Aorta (tissue), 5 donors: ENCODE measurements at regions not wholly inside any gene's neighbourhood (a gene's known extent, or its start where the extent isn't known, plus 50 kb on each side); places are given as distances from the start of the nearest gene placed in this dataset.

Experiments
- ATAC-seq: fragments of 200-7000 bp; cut with Tn5 transposase; one replicate; pipeline ENCODE4 v1.9.1; 2022; ENCODE audit warnings: moderate library complexity; ENCODE audit not compliant: low FRiP score
- DNase-seq, 2 donors: peaks; one replicate each; pipeline ENCODE4 v3.0.0-alpha.2; 2020
- H3K27ac ChIP-seq, 2 donors: one replicate each; pipeline ENCODE4 v1.5.1; 2013; ENCODE audit warnings: low read length in 2 of 2, mild to moderate bottlenecking in 2 of 2, moderate library complexity in 2 of 2, control low read depth in 1 of 2, inconsistent platforms in 1 of 2, low read depth in 1 of 2
- H3K27me3 ChIP-seq, 2 donors: one replicate each; pipeline ENCODE4 v1.6.1; 2013; ENCODE audit warnings: control low read depth in 1 of 2, low read length in 1 of 2, mild to moderate bottlenecking in 1 of 2, moderate library complexity in 1 of 2; ENCODE audit not compliant: insufficient read depth in 2 of 2, control insufficient read depth in 1 of 2
- H3K36me3 ChIP-seq, 2 donors: one replicate each; pipeline ENCODE4 v1.6.1; 2013; ENCODE audit warnings: control low read depth in 1 of 2, low read length in 1 of 2, mild to moderate bottlenecking in 1 of 2; ENCODE audit not compliant: insufficient read depth in 2 of 2, control insufficient read depth in 1 of 2
- H3K4me1 ChIP-seq, 2 donors: one replicate each; pipeline ENCODE4 v1.6.1; 2013; ENCODE audit warnings: low read length in 2 of 2, control low read depth in 1 of 2, mild to moderate bottlenecking in 1 of 2, moderate library complexity in 1 of 2; ENCODE audit not compliant: insufficient read depth in 2 of 2, control insufficient read depth in 1 of 2
- H3K4me3 ChIP-seq, 2 donors: one replicate each; pipeline ENCODE4 v1.5.1; 2013; ENCODE audit warnings: low read length in 2 of 2, control low read depth in 1 of 2, mild to moderate bottlenecking in 1 of 2
- H3K9me3 ChIP-seq: one replicate; pipeline ENCODE4 v1.6.1; 2013; ENCODE audit warnings: mild to moderate bottlenecking, low read length; ENCODE audit not compliant: control insufficient read depth
- WGBS, 2 donors: extraction: QIAGEN DNeasy Blood & Tissue Kit; methylation state at CpG; one replicate each; pipeline ENCODE4 v1.1.7; 2013; 5-methylcytosine and 5-hydroxymethylcytosine counted together
- intact Hi-C, 2 donors: fragments of 100-400 bp; cut with DNase I; formaldehyde crosslinking; loops; one replicate each; pipeline versions ENCODE4 v1.14.2 to v1.15.0; 2022
- donor health status: healthy with polysubstance abuse.
- donor health status: Bipolar disorder and iron deficiency.
- donor health status: DM: no; HTN: no; CAD: no.
- donor health status: DM: no; HTN: no; CAD: no.
- donor health status: DM: yes; HTN: yes; CAD: no.

GRCh38 chr17:73940511-73940910 is 263.0 kb upstream of the RPL38 start:
- Histone ChIP-seq H3K36me3 (no peaks in the 10 kb centered on the region), H3K4me3 (no peak overlapping the region), H3K4me1 (no peaks in the 10 kb centered on the region), H3K27ac (no peak overlapping the region), H3K9me3 (no peaks in the 10 kb centered on the region), H3K27me3 (no peaks in the 10 kb centered on the region)
- WGBS, 2 donors, result 60 to 78% methylated on average over 3 of the region's 3 CpGs
- intact Hi-C loops, result no loop called here
- ATAC-seq, result no peak
- no peak for DNase-seq

DNA sequence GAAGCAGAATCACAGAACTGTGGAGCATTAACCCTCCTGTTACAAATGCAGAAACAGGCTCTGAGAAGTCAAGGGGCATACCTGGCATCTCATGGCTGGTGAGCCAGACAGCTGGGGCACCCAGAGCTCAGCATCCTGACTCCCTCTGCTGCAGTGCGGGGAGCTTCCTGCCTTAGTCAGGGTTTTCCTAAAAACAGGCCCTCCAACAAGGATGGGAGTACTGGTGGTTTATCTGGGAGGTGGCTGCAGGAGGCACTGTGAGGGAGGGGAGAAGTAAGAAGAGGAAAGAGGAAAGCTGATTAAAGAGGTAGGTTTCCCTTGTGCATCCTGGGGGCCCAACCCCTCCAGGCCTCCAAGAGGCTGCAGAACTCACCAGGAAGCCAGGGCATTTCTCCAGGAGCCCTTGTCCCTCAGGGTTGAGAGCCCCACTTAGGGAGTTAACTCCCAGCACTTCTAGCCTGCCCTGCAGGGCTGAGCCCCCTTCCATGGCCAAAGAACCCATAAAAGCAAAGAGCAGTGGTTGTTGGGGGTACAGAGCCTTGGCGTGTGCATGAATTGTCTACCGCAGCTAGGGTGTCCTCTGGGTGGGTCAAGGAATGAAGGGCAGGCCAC is 261.5 kb upstream of the RPL38 start:
- no peak for DNase-seq
- no peak for ATAC-seq
- 95 to 96% methylated on average over 3 of the region's 3 CpGs for WGBS, 2 donors
- H3K36me3 ChIP-seq, result no peaks in the 10 kb centered on the region
- H3K4me3 ChIP-seq, result no peak overlapping the region
- no peaks in the 10 kb centered on the region for H3K9me3 ChIP-seq
- intact Hi-C loops, result no loop called here
- H3K27ac ChIP-seq, result no peak overlapping the region
- no peaks in the 10 kb centered on the region for H3K27me3 ChIP-seq
- H3K4me1 ChIP-seq, result no peaks in the 10 kb centered on the region

GRCh38 chr17:73942703-73943415 is 260.6 kb upstream of the RPL38 start:
- no peaks in the 10 kb centered on the region for H3K4me1 ChIP-seq
- intact Hi-C loops, result no loop called here
- no peak for ATAC-seq
- no peak overlapping the region for H3K4me3 ChIP-seq
- no peaks in the 10 kb centered on the region for H3K27me3 ChIP-seq
- no peaks in the 10 kb centered on the region for H3K9me3 ChIP-seq
- no peaks in the 10 kb centered on the region for H3K36me3 ChIP-seq
- H3K27ac ChIP-seq, result no peak overlapping the region
- 97% methylated on average over 7 of the region's 7 CpGs for WGBS, 2 donors
- DNase-seq, result no peak

GRCh38 chr17:73943416-73944110 is 259.9 kb upstream of the RPL38 start:
- no peak for DNase-seq
- Histone ChIP-seq H3K36me3 (no peaks in the 10 kb centered on the region), H3K4me3 (no peak overlapping the region), H3K4me1 (no peaks in the 10 kb centered on the region), H3K27ac (no peak overlapping the region), H3K27me3 (no peaks in the 10 kb centered on the region), H3K9me3 (no peaks in the 10 kb centered on the region)
- no peak for ATAC-seq
- 77 to 83% methylated on average over 7 of the region's 7 CpGs for WGBS, 2 donors
- intact Hi-C loops, result no loop called here

DNA sequence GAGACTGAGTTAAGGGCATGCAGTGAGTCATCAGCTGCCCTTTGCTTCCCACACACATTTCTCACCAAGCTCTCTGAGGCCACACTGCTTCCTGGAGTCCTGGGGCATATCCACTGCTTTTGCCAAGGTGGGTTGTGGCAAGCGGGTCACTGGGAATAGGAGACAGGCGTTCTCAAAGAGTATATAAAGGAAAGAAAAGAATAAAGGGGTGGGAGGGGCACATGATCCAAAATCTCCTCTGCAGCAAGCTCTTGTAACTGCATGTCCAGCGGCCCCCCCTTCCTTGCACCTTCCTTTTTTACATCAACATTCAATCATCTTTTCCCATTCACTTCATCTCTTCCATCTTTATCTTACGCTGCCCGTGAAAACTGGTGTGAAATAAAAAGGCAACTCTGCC is 259.1 kb upstream of the RPL38 start:
- WGBS, 2 donors, result 92 to 94% methylated on average over 5 of the region's 5 CpGs
- H3K9me3 ChIP-seq, result no peaks in the 10 kb centered on the region
- H3K4me3 ChIP-seq, result no peak overlapping the region
- no peak overlapping the region for H3K27ac ChIP-seq
- no peaks in the 10 kb centered on the region for H3K4me1 ChIP-seq
- DNase-seq (no peak), ATAC-seq (no peak)
- no peaks in the 10 kb centered on the region for H3K36me3 ChIP-seq
- no peaks in the 10 kb centered on the region for H3K27me3 ChIP-seq
- intact Hi-C loops, result no loop called here

DNA sequence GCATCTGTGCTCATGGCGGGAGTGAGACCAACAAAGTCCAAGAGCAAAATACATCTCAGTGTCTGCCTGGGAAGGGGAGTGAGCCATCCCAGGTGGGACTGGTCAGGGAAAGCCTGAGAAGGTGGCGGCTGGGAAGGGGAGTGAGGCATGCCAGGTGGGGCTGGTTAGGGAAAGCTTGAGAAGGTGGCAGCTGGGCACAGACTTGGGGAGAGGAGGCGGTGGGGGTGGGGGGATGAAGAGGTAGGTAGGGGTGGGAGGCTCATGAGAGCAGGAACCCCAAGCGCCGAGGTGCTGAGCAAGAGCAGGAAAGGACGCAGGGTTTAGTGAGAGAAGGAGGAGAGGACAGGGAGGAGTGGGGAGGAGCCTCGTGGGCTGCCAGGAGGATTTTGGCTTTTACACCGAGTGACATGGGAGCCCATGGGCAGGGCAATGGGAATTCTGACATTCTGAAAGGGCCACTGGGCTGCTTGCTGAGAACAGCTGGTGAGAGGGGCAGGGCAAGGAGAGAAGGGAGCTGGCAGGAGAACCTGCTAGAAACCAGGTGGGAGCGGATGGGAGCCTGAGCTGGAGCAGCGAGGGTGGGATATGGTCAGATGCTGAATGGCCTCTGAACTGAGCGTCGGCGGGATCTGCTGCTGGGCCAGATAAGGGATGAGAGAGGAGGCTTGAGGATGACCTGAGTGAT is 256.1 kb upstream of the RPL38 start:
- WGBS, 2 donors, result 88 to 91% methylated on average over 13 of the region's 13 CpGs
- no peaks in the 10 kb centered on the region for H3K4me1 ChIP-seq
- no peaks in the 10 kb centered on the region for H3K9me3 ChIP-seq
- H3K36me3 ChIP-seq, result no peaks in the 10 kb centered on the region
- ATAC-seq (no peak), DNase-seq (no peak)
- H3K4me3 ChIP-seq, result no peak overlapping the region
- no peak overlapping the region for H3K27ac ChIP-seq
- intact Hi-C loops, result no loop called here
- H3K27me3 ChIP-seq, result no peaks in the 10 kb centered on the region

- H3K27ac ChIP-seq, result no peak overlapping the region
- no peaks in the 10 kb centered on the region for H3K27me3 ChIP-seq
- intact Hi-C loops, result no loop called here
- no peaks in the 10 kb centered on the region for H3K9me3 ChIP-seq
- ATAC-seq (no peak), DNase-seq (no peak)
- no peaks in the 10 kb centered on the region for H3K36me3 ChIP-seq
- H3K4me3 ChIP-seq, result no peak overlapping the region
- no peaks in the 10 kb centered on the region for H3K4me1 ChIP-seq
- WGBS, 2 donors, result 86 to 95% methylated on average over 4 of the region's 4 CpGs
These were observed 255.5 kb upstream of the RPL38 start for GRCh38 chr17:73947966-73948355.

GRCh38 chr17:73949903-73950592 is 253.4 kb upstream of the RPL38 start:
- no peaks in the 10 kb centered on the region for H3K36me3 ChIP-seq
- intact Hi-C loops, result no loop called here
- no peak overlapping the region for H3K4me3 ChIP-seq
- H3K27ac ChIP-seq, result no peak overlapping the region
- no peaks in the 10 kb centered on the region for H3K4me1 ChIP-seq
- ATAC-seq (no peak), DNase-seq (no peak)
- 41 to 55% methylated on average over 13 of the region's 13 CpGs for WGBS, 2 donors
- no peaks in the 10 kb centered on the region for H3K27me3 ChIP-seq
- H3K9me3 ChIP-seq, result no peaks in the 10 kb centered on the region
